Trophoblast cell (in vitro differentiated cells and primary cell): ENCODE measurements at regions not wholly inside any gene's neighbourhood (a gene's known extent, or its start where the extent isn't known, plus 50 kb on each side); places are given as distances from the start of the nearest gene placed in this dataset.
A peak's percentile ranks its signal among the peaks of the same experiment; 100 is the strongest.

Experiments
- DNase-seq, 2 donors: peaks; one replicate each; pipeline ENCODE4 v3.0.0-alpha.2; 2016
- H2AFZ ChIP-seq: 2 replicates; pipeline ENCODE4 v1.6.1; 2013; ENCODE audit warnings: low read length, moderate library complexity, mild to moderate bottlenecking; ENCODE audit not compliant: insufficient read depth, poor library complexity
- H2AK5ac ChIP-seq: 2 replicates; pipeline ENCODE4 v1.6.1; 2013; ENCODE audit warnings: mild to moderate bottlenecking, low read length
- H2BK120ac ChIP-seq: 2 replicates; pipeline ENCODE4 v1.6.1; 2013; ENCODE audit warnings: low read length, mild to moderate bottlenecking, moderate library complexity; ENCODE audit not compliant: insufficient read depth, poor library complexity
- H2BK12ac ChIP-seq: 2 replicates; pipeline ENCODE4 v1.6.1; 2013; ENCODE audit warnings: mild to moderate bottlenecking, low read length, moderate library complexity
- H2BK5ac ChIP-seq: 2 replicates; pipeline ENCODE4 v1.6.1; 2013; ENCODE audit warnings: low read length, low read depth, moderate library complexity, mild to moderate bottlenecking; ENCODE audit not compliant: poor library complexity
- H3K14ac ChIP-seq: 2 replicates; pipeline ENCODE4 v1.6.1; 2013; ENCODE audit warnings: mild to moderate bottlenecking, low read length
- H3K18ac ChIP-seq: 2 replicates; pipeline ENCODE4 v1.6.1; 2013; ENCODE audit warnings: mild to moderate bottlenecking, low read length
- H3K23ac ChIP-seq: 2 replicates; pipeline ENCODE4 v1.6.1; 2013; ENCODE audit warnings: low read length
- H3K27ac ChIP-seq: 2 replicates; pipeline ENCODE4 v1.5.1; 2013; ENCODE audit warnings: low read depth, mild to moderate bottlenecking, inconsistent platforms, low read length, moderate library complexity
- H3K27me3 ChIP-seq: 2 replicates; pipeline ENCODE4 v1.6.1; 2013; ENCODE audit warnings: inconsistent platforms, mild to moderate bottlenecking, low read length, moderate library complexity; ENCODE audit not compliant: insufficient read depth
- H3K36me3 ChIP-seq, 2 experiments: 1 replicate in 1 of 2; 2 replicates in 1 of 2; pipeline ENCODE4 v1.6.1; 2013; ENCODE audit warnings: low read length in 2 of 2, mild to moderate bottlenecking in 2 of 2, moderate library complexity in 1 of 2; ENCODE audit not compliant: insufficient read depth in 2 of 2, control insufficient read depth in 1 of 2
- H3K4ac ChIP-seq: 2 replicates; pipeline ENCODE4 v1.6.1; 2013; ENCODE audit warnings: low read depth, mild to moderate bottlenecking, low read length, moderate library complexity
- H3K4me1 ChIP-seq, 2 experiments: 1 replicate in 1 of 2; 2 replicates in 1 of 2; pipeline ENCODE4 v1.6.1; 2013; ENCODE audit warnings: low read length in 2 of 2, mild to moderate bottlenecking in 2 of 2, moderate library complexity in 1 of 2; ENCODE audit not compliant: insufficient read depth in 2 of 2, control insufficient read depth in 1 of 2
- H3K4me2 ChIP-seq: 2 replicates; pipeline ENCODE4 v1.6.1; 2013; ENCODE audit warnings: inconsistent platforms, mild to moderate bottlenecking, low read length, moderate library complexity
- H3K4me3 ChIP-seq: 2 replicates; pipeline ENCODE4 v1.5.1; 2013; ENCODE audit warnings: mild to moderate bottlenecking, low read depth, low read length, inconsistent platforms
- H3K79me1 ChIP-seq: one replicate; pipeline ENCODE4 v1.6.1; 2013; ENCODE audit warnings: low read length
- H3K79me2 ChIP-seq: 2 replicates; pipeline ENCODE4 v1.6.1; 2013; ENCODE audit warnings: low read length, mild to moderate bottlenecking; ENCODE audit not compliant: control insufficient read depth, insufficient read depth, poor library complexity
- H3K9ac ChIP-seq: 2 replicates; pipeline ENCODE4 v1.6.1; 2013; ENCODE audit warnings: mild to moderate bottlenecking, low read length
- H3K9me3 ChIP-seq: 2 replicates; pipeline ENCODE4 v1.6.1; 2013; ENCODE audit warnings: low read depth, mild to moderate bottlenecking, control low read depth, inconsistent platforms, low read length; ENCODE audit not compliant: insufficient read depth
- H4K12ac ChIP-seq: 2 replicates; pipeline ENCODE4 v1.6.1; 2013; ENCODE audit warnings: low read depth, mild to moderate bottlenecking, low read length, moderate library complexity
- H4K8ac ChIP-seq: 2 replicates; pipeline ENCODE4 v1.6.1; 2013; ENCODE audit warnings: low read depth, mild to moderate bottlenecking, low read length, moderate library complexity
- H4K91ac ChIP-seq: one replicate; pipeline ENCODE4 v1.6.1; 2013; ENCODE audit warnings: low read depth, mild to moderate bottlenecking, low read length, moderate library complexity
- WGBS: extraction: QIAGEN DNeasy Blood & Tissue Kit; methylation state at CpG from one replicate; pipeline ENCODE4 v1.1.7; 2013; ENCODE audit warnings: missing lambda C conversion rate; ENCODE audit not compliant: insufficient read length, insufficient coverage; ENCODE audit errors: extremely low coverage; 5-methylcytosine and 5-hydroxymethylcytosine counted together

- H2BK12ac ChIP-seq = no peak overlapping the region
- H3K27ac ChIP-seq = no peak overlapping the region
- H2AFZ ChIP-seq = no peak overlapping the region
- H3K14ac ChIP-seq = no peak overlapping the region
- H3K4ac ChIP-seq = no peak overlapping the region
- no peak overlapping the region for H3K9ac ChIP-seq
- no peak overlapping the region for H3K18ac ChIP-seq
- H4K91ac ChIP-seq = no peak overlapping the region
- no peaks in the 10 kb centered on the region for H3K79me2 ChIP-seq
- no peaks in the 10 kb centered on the region for H3K9me3 ChIP-seq
- no CpG with 5 or more reads among the region's 5 CpGs for WGBS
- DNase-seq = no peak
- H2BK5ac ChIP-seq = no peak overlapping the region
- H3K36me3 ChIP-seq = no peaks in the 10 kb centered on the region
- H3K4me3 ChIP-seq = no peak overlapping the region
- H3K27me3 ChIP-seq = no peaks in the 10 kb centered on the region
- no peak overlapping the region for H4K12ac ChIP-seq
- no peak overlapping the region for H2BK120ac ChIP-seq
- no peak overlapping the region for H3K23ac ChIP-seq
- H4K8ac ChIP-seq = no peak overlapping the region
- no peak overlapping the region for H3K4me2 ChIP-seq
- peaks cover 0 to 2% of the 10 kb centered on the region in 2 experiments for H3K4me1 ChIP-seq
- no peak overlapping the region for H2AK5ac ChIP-seq
- H3K79me1 ChIP-seq = peaks cover 6% of the 10 kb centered on the region
These were observed 131.3 kb downstream of the INHBA start for GRCh38 chr7:41571573-41571972.

- DNase-seq = no peak
- H3K4ac ChIP-seq = no peak overlapping the region
- H3K27me3 ChIP-seq = no peaks in the 10 kb centered on the region
- H2AFZ ChIP-seq = no peak overlapping the region
- no peak overlapping the region for H2BK5ac ChIP-seq
- H3K4me2 ChIP-seq = no peak overlapping the region
- H3K27ac ChIP-seq = no peak overlapping the region
- no peak overlapping the region for H4K91ac ChIP-seq
- H4K12ac ChIP-seq = no peak overlapping the region
- no peak overlapping the region for H3K18ac ChIP-seq
- no peaks in the 10 kb centered on the region for H3K79me2 ChIP-seq
- no peaks in the 10 kb centered on the region for H3K9me3 ChIP-seq
- H3K36me3 ChIP-seq = no peaks in the 10 kb centered on the region
- no peak overlapping the region for H3K4me3 ChIP-seq
- no peak overlapping the region for H2BK12ac ChIP-seq
- H2AK5ac ChIP-seq = no peak overlapping the region
- H3K14ac ChIP-seq = no peak overlapping the region
- H3K4me1 ChIP-seq = no peaks in the 10 kb centered on the region
- WGBS = no CpG with 5 or more reads among the region's 1 CpG
- H3K79me1 ChIP-seq = peaks cover 8% of the 10 kb centered on the region
- H3K9ac ChIP-seq = no peak overlapping the region
- H4K8ac ChIP-seq = no peak overlapping the region
- no peak overlapping the region for H3K23ac ChIP-seq
- no peak overlapping the region for H2BK120ac ChIP-seq
These were observed 132.1 kb downstream of the INHBA start for GRCh38 chr7:41570766-41571165.

GRCh38 chr7:41568135-41568534, 134.8 kb downstream of the INHBA start:
- no peak for DNase-seq
- Histone ChIP-seq H2AFZ (no peak overlapping the region), H3K9ac (no peak overlapping the region), H3K23ac (no peak overlapping the region), H3K27me3 (no peaks in the 10 kb centered on the region), H3K4me3 (no peak overlapping the region), H3K27ac (no peak overlapping the region), H3K4ac (no peak overlapping the region), H2BK12ac (peak overlapping the region; percentile 59), H4K12ac (no peak overlapping the region), H2BK120ac (no peak overlapping the region), H2BK5ac (no peak overlapping the region), H3K4me2 (no peak overlapping the region), H3K9me3 (no peaks in the 10 kb centered on the region), H3K79me2 (no peaks in the 10 kb centered on the region), H3K79me1 (peaks cover 13% of the 10 kb centered on the region), H3K36me3 (no peaks in the 10 kb centered on the region), H4K91ac (no peak overlapping the region), H4K8ac (no peak overlapping the region), H2AK5ac (no peak overlapping the region), H3K14ac (no peak overlapping the region), H3K4me1 (peaks cover 0 to 3% of the 10 kb centered on the region in 2 experiments), H3K18ac (no peak overlapping the region)
- WGBS = no CpG with 5 or more reads among the region's 1 CpG

- Histone ChIP-seq H3K9ac (no peak overlapping the region), H4K12ac (no peak overlapping the region), H2AK5ac (no peak overlapping the region), H3K9me3 (no peaks in the 10 kb centered on the region), H3K23ac (no peak overlapping the region), H2BK5ac (no peak overlapping the region), H3K14ac (peak overlapping the region; percentile 28), H4K91ac (peak overlapping the region; percentile 50), H3K79me1 (peaks cover 13% of the 10 kb centered on the region), H2AFZ (no peak overlapping the region), H3K4me3 (no peak overlapping the region), H3K4me1 (peaks cover 0 to 3% of the 10 kb centered on the region in 2 experiments), H3K36me3 (no peaks in the 10 kb centered on the region), H3K27ac (no peak overlapping the region), H3K27me3 (no peaks in the 10 kb centered on the region), H3K4me2 (no peak overlapping the region), H3K18ac (no peak overlapping the region), H4K8ac (no peak overlapping the region), H2BK12ac (peak overlapping the region; percentile 58), H3K79me2 (no peaks in the 10 kb centered on the region), H3K4ac (no peak overlapping the region), H2BK120ac (no peak overlapping the region)
- DNase-seq = peak in 1 of 2 donors; percentile 39
- no CpG with 5 or more reads among the region's 2 CpGs for WGBS
These were observed 135.2 kb downstream of the INHBA start for GRCh38 chr7:41567731-41568114.
